DOHH2 (cell line): ENCODE measurements at regions not wholly inside any gene's neighbourhood (a gene's known extent, or its start where the extent isn't known, plus 50 kb on each side); places are given as distances from the start of the nearest gene placed in this dataset.

Experiments
- H3F3A ChIP-seq: fragments of 200-600 bp; sonication (generic), shearing (Covaris generic); 2 replicates; pipeline ENCODE4 v1.6.0; 2016; ENCODE audit warnings: antibody characterized with exemption, mild to moderate bottlenecking; ENCODE audit not compliant: control insufficient read depth, insufficient read depth
- H3K27ac ChIP-seq: fragments of 200-600 bp; sonication (generic); 2 replicates; pipeline ENCODE4 v1.5.1; 2014; ENCODE audit warnings: low read depth, mild to moderate bottlenecking, low read length, moderate library complexity
- H3K27me3 ChIP-seq: fragments of 200-600 bp; sonication (generic); 2 replicates; pipeline ENCODE4 v1.6.1; 2014; ENCODE audit warnings: mild to moderate bottlenecking, low read length, mixed read lengths; ENCODE audit not compliant: control insufficient read depth
- H3K36me3 ChIP-seq: fragments of 200-600 bp; sonication (generic); 2 replicates; pipeline ENCODE4 v1.6.1; 2014; ENCODE audit warnings: mild to moderate bottlenecking, low read length, moderate library complexity, mixed read lengths; ENCODE audit not compliant: control insufficient read depth
- H3K4me1 ChIP-seq: fragments of 200-600 bp; sonication (generic); 2 replicates; pipeline ENCODE4 v1.6.1; 2014; ENCODE audit warnings: mild to moderate bottlenecking, low read length, mixed read lengths; ENCODE audit not compliant: control insufficient read depth
- H3K4me2 ChIP-seq: fragments of 200-600 bp; sonication (generic); 2 replicates; pipeline ENCODE4 v1.6.0; 2014; ENCODE audit warnings: mild to moderate bottlenecking, low read length, moderate library complexity
- H3K4me3 ChIP-seq: fragments of 200-600 bp; sonication (generic); 2 replicates; pipeline ENCODE4 v1.5.1; 2014; ENCODE audit warnings: mild to moderate bottlenecking, low read length, mixed read lengths
- H3K79me2 ChIP-seq: fragments of 200-600 bp; sonication (generic); 2 replicates; pipeline ENCODE4 v1.6.1; 2014; ENCODE audit warnings: mild to moderate bottlenecking, low read length, mixed read lengths; ENCODE audit not compliant: control insufficient read depth
- H3K9me2 ChIP-seq: fragments of 200-600 bp; sonication (generic); replicated peaks from 2 replicates; pipeline ENCODE4 v1.6.1; 2014; ENCODE audit warnings: mild to moderate bottlenecking, low read length, mixed read lengths; ENCODE audit not compliant: control insufficient read depth
- H3K9me3 ChIP-seq: fragments of 200-600 bp; sonication (generic); 2 replicates; pipeline ENCODE4 v1.6.1; 2014; ENCODE audit warnings: antibody characterized with exemption, low read length, mixed read lengths; ENCODE audit not compliant: control insufficient read depth, insufficient read depth
- H4K20me1 ChIP-seq: fragments of 200-600 bp; sonication (generic); 2 replicates; pipeline ENCODE4 v1.6.0; 2014; ENCODE audit warnings: low read depth, mild to moderate bottlenecking, antibody characterized with exemption, low read length, moderate library complexity; ENCODE audit not compliant: control insufficient read depth, insufficient read depth
- CTCF ChIP-seq: fragments of 200-600 bp; sonication (generic); IDR thresholded peaks from one replicate; pipeline ENCODE4 v1.5.1; 2014; ENCODE audit warnings: antibody characterized with exemption, mild to moderate bottlenecking, low read depth, low read length; ENCODE audit not compliant: poor library complexity, severe bottlenecking
- EZH2phosphoT487 ChIP-seq: fragments of 200-600 bp; sonication (generic); IDR thresholded peaks from 2 replicates; pipeline ENCODE4 v1.6.1; 2017; ENCODE audit warnings: borderline replicate concordance, mild to moderate bottlenecking, antibody characterized with exemption, low read length, moderate library complexity, mixed read lengths

- H3K4me2 ChIP-seq = no peak overlapping the region
- no peaks in the 10 kb centered on the region for H3F3A ChIP-seq
- TF ChIP-seq CTCF = no peak
- no peak for TF ChIP-seq EZH2phosphoT487
- H3K27me3 ChIP-seq = no peaks in the 10 kb centered on the region
- peaks cover 22% of the 10 kb centered on the region for H3K9me3 ChIP-seq
- no peaks in the 10 kb centered on the region for H3K4me1 ChIP-seq
- no peaks in the 10 kb centered on the region for H3K79me2 ChIP-seq
- no peaks in the 10 kb centered on the region for H3K9me2 ChIP-seq
- H3K27ac ChIP-seq = no peak overlapping the region
- H3K4me3 ChIP-seq = no peak overlapping the region
- H4K20me1 ChIP-seq = no peaks in the 10 kb centered on the region
- H3K36me3 ChIP-seq = no peaks in the 10 kb centered on the region
These were observed 81.8 kb downstream of the B3GNT2 start for GRCh38 chr2:62277688-62278087.
